SIG-M5 (cell line): ENCODE measurements at regions not wholly inside any gene's neighbourhood (a gene's known extent, or its start where the extent isn't known, plus 50 kb on each side); places are given as distances from the start of the nearest gene placed in this dataset.
"Not testable (repeated sequence)": the region's sequence is repeated elsewhere in the genome, so short reads cannot be mapped to it uniquely, and the experiment has no call there.

ENCODE experiments used
- DNase-seq: peaks from one replicate; lab custom pipeline; 2025; lab: John Stamatoyannopoulos, UW

- DNase-seq: no peak
These were observed 161.0 kb downstream of the C16orf95 start for GRCh38 chr16:87156195-87156594.

GRCh38 chr16:87160234-87160636 lies 157.0 kb downstream of the C16orf95 start:
- DNase-seq: no peak

GRCh38 chr16:87160701-87161337 lies 156.4 kb downstream of the C16orf95 start:
- DNase-seq: no peak

GRCh38 chr16:87161410-87161809 lies 155.8 kb downstream of the C16orf95 start:
- DNase-seq: not testable (repeated sequence)

GRCh38 chr16:87161822-87162676 lies 155.1 kb downstream of the C16orf95 start:
- no peak for DNase-seq

GRCh38 chr16:87162799-87163198 lies 154.4 kb downstream of the C16orf95 start:
- DNase-seq: not testable (repeated sequence)

- DNase-seq: no peak
These were observed 153.6 kb downstream of the C16orf95 start for GRCh38 chr16:87163637-87164036.

- no peak for DNase-seq
These were observed 152.0 kb downstream of the C16orf95 start for GRCh38 chr16:87165151-87165550.

GRCh38 chr16:87165885-87166284 lies 151.3 kb downstream of the C16orf95 start:
- DNase-seq: no peak

- DNase-seq: no peak
These were observed 150.9 kb downstream of the C16orf95 start for GRCh38 chr16:87166321-87166720.

GRCh38 chr16:87166934-87167333 lies 150.3 kb downstream of the C16orf95 start:
- DNase-seq: no peak

GRCh38 chr16:87169509-87169995 lies 147.6 kb downstream of the C16orf95 start:
- DNase-seq: no peak

GRCh38 chr16:87170310-87170709 lies 146.9 kb downstream of the C16orf95 start:
- no peak for DNase-seq

GRCh38 chr16:87171723-87172122 lies 145.5 kb downstream of the C16orf95 start:
- DNase-seq: no peak

- DNase-seq: no peak
These were observed 144.6 kb downstream of the C16orf95 start for GRCh38 chr16:87172632-87173031.

- DNase-seq: no peak
These were observed 143.8 kb downstream of the C16orf95 start for GRCh38 chr16:87173294-87173893.

- no peak for DNase-seq
These were observed 143.1 kb downstream of the C16orf95 start for GRCh38 chr16:87174061-87174460.

- DNase-seq: no peak
These were observed 140.5 kb downstream of the C16orf95 start for GRCh38 chr16:87176735-87177134.

GRCh38 chr16:87177673-87178072 lies 139.5 kb downstream of the C16orf95 start:
- DNase-seq: no peak

- no peak for DNase-seq
These were observed 138.9 kb downstream of the C16orf95 start for GRCh38 chr16:87178177-87178863.

- DNase-seq: no peak
These were observed 138.2 kb downstream of the C16orf95 start for GRCh38 chr16:87178977-87179376.

- no peak for DNase-seq
These were observed 137.1 kb downstream of the C16orf95 start for GRCh38 chr16:87180069-87180468.
